ENCODE measurements at regions not wholly inside any gene's neighbourhood (a gene's known extent, or its start where the extent isn't known, plus 50 kb on each side); places are given as distances from the start of the nearest gene placed in this dataset.

DNA sequence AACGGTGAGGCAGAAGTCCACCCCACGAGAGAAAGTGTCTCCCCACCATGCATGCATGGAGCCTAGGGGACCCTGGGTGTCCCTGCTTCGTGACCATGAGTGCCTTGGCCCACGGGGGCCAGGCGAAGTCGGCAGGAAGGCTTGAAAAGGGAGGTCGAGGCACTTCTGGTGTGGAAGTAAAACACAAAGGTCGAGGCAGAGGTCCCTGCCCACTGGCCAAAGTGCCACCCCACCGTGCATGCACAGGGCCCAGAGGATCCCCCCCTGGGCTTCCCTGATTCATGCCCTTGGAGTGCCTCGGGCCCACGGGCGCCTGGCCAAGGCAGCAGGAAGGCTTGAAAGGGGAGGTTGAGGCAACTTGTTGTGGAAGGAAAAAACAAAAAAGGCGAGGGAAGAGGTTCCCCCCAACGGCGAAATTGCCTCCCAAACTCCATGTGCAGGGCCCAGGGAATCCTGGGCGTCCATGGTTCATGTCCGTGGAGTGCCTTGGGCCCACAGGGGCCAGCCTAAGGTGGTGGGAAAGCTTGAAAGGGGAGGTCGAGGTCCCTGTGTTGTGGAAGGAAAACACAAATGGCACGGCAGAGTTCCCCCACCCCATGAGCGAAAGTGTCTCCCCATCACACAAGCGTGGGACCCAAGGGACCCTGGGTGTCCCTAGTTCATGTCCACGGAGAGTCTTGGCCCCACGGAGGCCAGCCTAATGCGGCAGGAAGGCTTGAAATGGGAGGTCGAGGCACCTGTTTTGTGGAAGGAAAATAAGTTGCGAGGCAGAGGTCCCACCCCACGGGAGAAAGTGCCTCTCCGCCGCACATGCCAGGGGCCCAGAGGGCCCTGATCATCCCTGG lies 372.1 kb downstream of the ALG10 start:
- no peak overlapping the region for H3K4me3 ChIP-seq (ENCODE audit: low read length)
- no peak for ATAC-seq
- no peak overlapping the region for H3K27ac Mint-ChIP-seq
- TF ChIP-seq, protein P1, sequence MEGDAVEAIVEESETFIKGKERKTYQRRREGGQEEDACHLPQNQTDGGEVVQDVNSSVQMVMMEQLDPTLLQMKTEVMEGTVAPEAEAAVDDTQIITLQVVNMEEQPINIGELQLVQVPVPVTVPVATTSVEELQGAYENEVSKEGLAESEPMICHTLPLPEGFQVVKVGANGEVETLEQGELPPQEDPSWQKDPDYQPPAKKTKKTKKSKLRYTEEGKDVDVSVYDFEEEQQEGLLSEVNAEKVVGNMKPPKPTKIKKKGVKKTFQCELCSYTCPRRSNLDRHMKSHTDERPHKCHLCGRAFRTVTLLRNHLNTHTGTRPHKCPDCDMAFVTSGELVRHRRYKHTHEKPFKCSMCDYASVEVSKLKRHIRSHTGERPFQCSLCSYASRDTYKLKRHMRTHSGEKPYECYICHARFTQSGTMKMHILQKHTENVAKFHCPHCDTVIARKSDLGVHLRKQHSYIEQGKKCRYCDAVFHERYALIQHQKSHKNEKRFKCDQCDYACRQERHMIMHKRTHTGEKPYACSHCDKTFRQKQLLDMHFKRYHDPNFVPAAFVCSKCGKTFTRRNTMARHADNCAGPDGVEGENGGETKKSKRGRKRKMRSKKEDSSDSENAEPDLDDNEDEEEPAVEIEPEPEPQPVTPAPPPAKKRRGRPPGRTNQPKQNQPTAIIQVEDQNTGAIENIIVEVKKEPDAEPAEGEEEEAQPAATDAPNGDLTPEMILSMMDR (IDR thresholded peaks at IDR 0.05), result no peak
- no peaks in the 10 kb centered on the region for H3K4me1 Mint-ChIP-seq
- peaks cover 91% of the 10 kb centered on the region for H3K9me3 ChIP-seq (ENCODE audit: control insufficient read depth, insufficient read depth, low read length)
- no peaks in the 10 kb centered on the region for H3K27me3 Mint-ChIP-seq (ENCODE audit: low read depth in 2 of 2)
- H3K27me3 ChIP-seq (ENCODE audit: control insufficient read depth, insufficient read depth, low read length), result no peaks in the 10 kb centered on the region
- intact Hi-C loops (cut with micrococcal nuclease), result no loop called here
- peak in 1 of 2 donors; percentile 3 for DNase-seq
- H3K4me3 Mint-ChIP-seq, result no peak overlapping the region
- no peak overlapping the region for H3K27ac ChIP-seq (ENCODE audit: low read length)
- 73% methylated on average over 28 of the region's 29 CpGs for WGBS (ENCODE audit: insufficient coverage)
- H3K36me3 ChIP-seq (ENCODE audit: control insufficient read depth, insufficient read depth, low read length), result no peaks in the 10 kb centered on the region
- no peaks in the 10 kb centered on the region for H3K4me1 ChIP-seq (ENCODE audit: control insufficient read depth, insufficient read depth, low read length)
- peaks cover 0 to 12% of the 10 kb centered on the region in 2 donors for H3K9me3 Mint-ChIP-seq
- H3K36me3 Mint-ChIP-seq, result no peaks in the 10 kb centered on the region

DNA sequence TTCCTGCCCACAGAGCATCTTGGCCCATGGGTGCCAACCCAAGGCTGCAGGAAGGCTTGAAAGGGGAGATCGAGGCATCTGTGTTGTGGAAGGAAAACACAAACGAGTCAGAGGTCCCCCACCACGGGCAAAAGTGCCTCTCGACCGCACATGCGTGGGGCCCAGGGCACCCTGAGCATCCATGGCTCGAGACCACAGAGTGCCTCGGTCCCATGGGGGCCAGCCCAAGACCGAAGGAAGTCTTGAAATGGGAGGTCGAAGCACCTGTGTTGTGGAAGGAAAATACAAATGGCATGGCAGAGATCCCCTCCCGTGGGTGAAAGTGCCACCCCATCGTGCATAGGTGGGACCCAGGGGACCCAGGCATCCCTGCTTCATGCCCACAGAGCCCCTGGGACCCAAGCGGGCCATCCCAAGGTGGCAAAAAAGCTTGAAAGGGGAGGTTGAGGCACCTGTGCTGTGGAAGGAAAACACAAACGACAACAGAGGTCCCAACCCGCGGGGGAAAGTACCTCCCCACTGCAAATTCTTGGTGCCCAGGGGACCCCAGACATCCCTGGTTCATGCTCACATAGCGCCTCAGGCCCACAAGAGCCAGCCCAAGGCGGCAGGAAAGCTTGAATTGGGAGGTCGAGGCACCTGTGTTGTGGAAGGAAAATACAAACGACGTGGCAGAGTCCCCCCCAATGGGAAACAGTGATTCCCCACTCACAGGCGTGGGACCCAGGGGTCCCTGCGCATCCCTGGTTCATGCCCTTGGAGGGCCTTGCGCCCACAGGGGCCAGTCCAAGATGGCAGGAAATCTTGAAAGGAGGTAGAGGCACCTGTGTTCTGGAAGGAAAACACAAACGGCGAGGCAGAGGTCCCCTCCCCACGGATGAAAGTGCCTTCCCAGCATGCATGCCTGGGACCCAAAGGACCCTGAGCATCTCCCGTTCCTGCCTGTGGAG lies 373.0 kb downstream of the ALG10 start:
- Mint-ChIP-seq H3K4me3 (no peak overlapping the region), H3K27me3 (ENCODE audit: low read depth in 2 of 2) (no peaks in the 10 kb centered on the region), H3K4me1 (no peaks in the 10 kb centered on the region), H3K9me3 (peaks cover 0 to 12% of the 10 kb centered on the region in 2 donors), H3K27ac (no peak overlapping the region), H3K36me3 (no peaks in the 10 kb centered on the region)
- TF ChIP-seq, protein P1 (IDR thresholded peaks at IDR 0.05), result no peak
- Histone ChIP-seq H3K4me3 (ENCODE audit: low read length) (no peak overlapping the region), H3K4me1 (ENCODE audit: control insufficient read depth, insufficient read depth, low read length) (no peaks in the 10 kb centered on the region), H3K36me3 (ENCODE audit: control insufficient read depth, insufficient read depth, low read length) (no peaks in the 10 kb centered on the region), H3K27ac (ENCODE audit: low read length) (no peak overlapping the region), H3K27me3 (ENCODE audit: control insufficient read depth, insufficient read depth, low read length) (no peaks in the 10 kb centered on the region), H3K9me3 (ENCODE audit: control insufficient read depth, insufficient read depth, low read length) (peaks cover 87% of the 10 kb centered on the region)
- ATAC-seq (no peak), DNase-seq (peak in 1 of 2 donors; percentile 7)
- 73% methylated on average over 28 of the region's 28 CpGs for WGBS (ENCODE audit: insufficient coverage)
- intact Hi-C loops (cut with micrococcal nuclease), result no loop called here

DNA sequence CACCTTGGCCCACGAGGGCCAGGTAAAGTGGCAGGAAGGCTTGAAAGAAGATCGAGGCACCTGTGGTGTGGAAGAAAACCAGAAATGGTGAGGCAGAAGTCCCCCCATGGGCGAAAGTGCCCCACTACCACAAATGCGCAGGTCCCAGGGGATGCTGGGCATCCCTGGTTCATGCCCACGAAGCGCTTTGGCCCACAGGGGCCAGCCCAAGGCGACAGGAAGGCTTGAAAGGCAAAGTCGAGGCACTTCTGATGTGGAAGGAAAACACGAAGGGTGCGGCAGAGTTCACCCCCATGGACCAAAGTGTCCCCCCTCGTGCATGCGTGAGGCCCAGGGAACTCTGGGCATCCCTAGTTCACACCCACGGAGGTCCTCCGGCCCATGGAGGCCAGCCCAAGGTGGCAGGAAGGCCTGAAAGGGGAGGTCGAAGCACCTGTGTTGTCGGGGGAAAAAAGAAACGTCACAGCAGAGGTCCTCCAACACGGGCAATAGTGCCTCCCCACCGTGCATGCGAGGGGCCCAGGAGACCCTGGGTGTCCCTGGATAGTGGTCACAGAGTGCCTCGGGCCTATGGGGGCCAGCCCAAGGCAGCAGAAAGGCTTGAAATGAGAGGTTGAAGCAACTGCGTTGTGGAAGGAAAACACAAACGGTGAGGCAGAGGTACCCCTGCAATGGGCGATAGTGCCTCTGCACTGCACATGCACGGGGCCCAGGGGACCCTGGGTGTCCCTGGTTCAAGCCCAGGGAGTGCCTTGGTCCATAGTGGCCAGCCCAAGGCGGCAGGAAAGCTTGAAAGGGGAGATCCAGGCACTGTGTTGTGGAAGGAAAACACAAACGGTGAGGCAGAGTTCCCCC lies 373.9 kb downstream of the ALG10 start:
- H3K27ac ChIP-seq (ENCODE audit: low read length), result no peak overlapping the region
- Mint-ChIP-seq H3K4me3 (no peak overlapping the region), H3K36me3 (no peaks in the 10 kb centered on the region), H3K4me1 (no peaks in the 10 kb centered on the region), H3K27ac (no peak overlapping the region), H3K27me3 (ENCODE audit: low read depth in 2 of 2) (no peaks in the 10 kb centered on the region), H3K9me3 (peaks cover 0 to 8% of the 10 kb centered on the region in 2 donors)
- WGBS (ENCODE audit: insufficient coverage), result 67% methylated on average over 27 of the region's 27 CpGs
- no peaks in the 10 kb centered on the region for H3K36me3 ChIP-seq (ENCODE audit: control insufficient read depth, insufficient read depth, low read length)
- no peak for ATAC-seq
- DNase-seq, result peak in 1 of 2 donors; percentile 8
- TF ChIP-seq, protein P1 (IDR thresholded peaks at IDR 0.05), result no peak
- intact Hi-C loops (cut with micrococcal nuclease), result no loop called here
- H3K4me3 ChIP-seq (ENCODE audit: low read length), result no peak overlapping the region
- H3K9me3 ChIP-seq (ENCODE audit: control insufficient read depth, insufficient read depth, low read length), result peaks cover 87% of the 10 kb centered on the region
- H3K27me3 ChIP-seq (ENCODE audit: control insufficient read depth, insufficient read depth, low read length), result no peaks in the 10 kb centered on the region
- no peaks in the 10 kb centered on the region for H3K4me1 ChIP-seq (ENCODE audit: control insufficient read depth, insufficient read depth, low read length)
